OCI-LY1 (cell line): ENCODE measurements at regions not wholly inside any gene's neighbourhood (a gene's known extent, or its start where the extent isn't known, plus 50 kb on each side); places are given as distances from the start of the nearest gene placed in this dataset.

ENCODE experiments used
- H2AFZ ChIP-seq: fragments of 200-600 bp; sonication (generic), shearing (Covaris generic); 2 replicates; pipeline ENCODE4 v1.6.0; 2014; ENCODE audit warnings: antibody characterized with exemption, mild to moderate bottlenecking, low read length
- H3F3A ChIP-seq: fragments of 200-600 bp; sonication (generic), shearing (Covaris generic); 2 replicates; pipeline ENCODE4 v1.6.0; 2014; ENCODE audit warnings: mild to moderate bottlenecking, antibody characterized with exemption, low read length, moderate library complexity; ENCODE audit not compliant: insufficient read depth
- H3K27ac ChIP-seq: fragments of 200-600 bp; sonication (generic); 2 replicates; pipeline ENCODE4 v1.5.1; 2014; ENCODE audit warnings: low read length, mixed run types, mild to moderate bottlenecking, low read depth; ENCODE audit not compliant: poor library complexity, severe bottlenecking
- H3K27me3 ChIP-seq: fragments of 200-600 bp; sonication (generic); 2 replicates; pipeline ENCODE4 v1.6.0; 2014; ENCODE audit warnings: antibody characterized with exemption, mild to moderate bottlenecking, low read length, moderate library complexity; ENCODE audit not compliant: insufficient read depth
- H3K36me3 ChIP-seq: fragments of 200-600 bp; sonication (generic); 2 replicates; pipeline ENCODE4 v1.6.1; 2014; ENCODE audit warnings: mild to moderate bottlenecking, antibody characterized with exemption, low read length, moderate library complexity, mixed read lengths; ENCODE audit not compliant: insufficient read depth
- H3K4me1 ChIP-seq: fragments of 200-600 bp; sonication (generic); 2 replicates; pipeline ENCODE4 v1.5.1; 2014; ENCODE audit warnings: mild to moderate bottlenecking, low read length, moderate library complexity; ENCODE audit not compliant: insufficient read depth, severe bottlenecking
- H3K4me2 ChIP-seq: fragments of 200-600 bp; sonication (generic), shearing (Covaris generic); 2 replicates; pipeline ENCODE4 v1.6.1; 2014; ENCODE audit warnings: low read length
- H3K4me3 ChIP-seq: fragments of 200-600 bp; sonication (generic); 2 replicates; pipeline ENCODE4 v1.5.1; 2014; ENCODE audit warnings: low read length, low read depth, mild to moderate bottlenecking, mixed read lengths; ENCODE audit not compliant: poor library complexity, severe bottlenecking
- H3K79me2 ChIP-seq: fragments of 200-600 bp; shearing (Covaris generic); 2 replicates; pipeline ENCODE4 v1.6.1; 2016; ENCODE audit warnings: mixed run types, low read length, mixed read lengths; ENCODE audit not compliant: insufficient read depth
- H3K9ac ChIP-seq: fragments of 200-600 bp; sonication (generic), shearing (Covaris generic); 2 replicates; pipeline ENCODE4 v1.6.1; 2014; ENCODE audit warnings: mild to moderate bottlenecking, low read length, mixed read lengths
- H3K9me2 ChIP-seq: fragments of 200-600 bp; sonication (generic), shearing (Covaris generic); 2 replicates; pipeline ENCODE4 v1.6.1; 2014; ENCODE audit warnings: low read depth, mild to moderate bottlenecking, low read length, mixed read lengths
- H3K9me3 ChIP-seq: fragments of 200-600 bp; shearing (Covaris generic); 2 replicates; pipeline ENCODE4 v1.6.1; 2014; ENCODE audit warnings: low read length, mixed read lengths
- H4K20me1 ChIP-seq: fragments of 200-600 bp; sonication (generic), shearing (Covaris generic); 2 replicates; pipeline ENCODE4 v1.6.0; 2016; ENCODE audit warnings: mild to moderate bottlenecking, low read length; ENCODE audit not compliant: insufficient read depth
- CTCF ChIP-seq: fragments of 200-600 bp; sonication (generic), shearing (Covaris generic); IDR thresholded peaks from 2 replicates; pipeline ENCODE4 v1.5.1; 2017; ENCODE audit warnings: mild to moderate bottlenecking, antibody characterized with exemption, low read length, moderate library complexity, mixed read lengths
- EZH2 ChIP-seq: fragments of 200-600 bp; sonication (generic), shearing (Covaris generic); IDR thresholded peaks from 2 replicates; pipeline ENCODE4 v1.8.0; 2017; ENCODE audit warnings: borderline replicate concordance, mixed run types, mild to moderate bottlenecking, antibody characterized with exemption, low read length, moderate library complexity, mixed read lengths

DNA sequence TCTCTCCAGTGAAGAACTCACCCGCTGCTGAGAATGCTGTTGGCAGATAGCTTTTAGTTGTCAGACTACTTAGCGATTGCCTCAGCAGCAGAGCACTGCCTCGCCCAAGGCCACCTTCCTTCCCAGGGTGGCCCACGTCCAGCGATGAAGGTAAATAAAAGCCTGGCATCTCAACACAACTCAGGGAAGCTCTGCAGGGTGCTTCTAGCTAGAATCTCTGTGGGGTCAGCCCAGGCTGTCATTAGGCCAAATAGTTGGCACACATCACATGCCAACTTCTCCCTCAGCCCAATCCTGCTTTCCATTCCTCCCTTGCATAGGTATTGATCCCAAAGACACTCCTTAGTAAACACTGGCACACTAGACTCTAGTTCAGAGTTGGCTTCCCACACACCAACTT lies 368.1 kb upstream of the TMTC1 start:
- Histone ChIP-seq H3K4me3 (no peak overlapping the region), H3K27me3 (no peaks in the 10 kb centered on the region), H3K79me2 (no peaks in the 10 kb centered on the region), H4K20me1 (no peaks in the 10 kb centered on the region), H3K9me3 (no peaks in the 10 kb centered on the region), H3K9me2 (no peaks in the 10 kb centered on the region), H3K27ac (no peak overlapping the region), H2AFZ (no peak overlapping the region), H3F3A (no peaks in the 10 kb centered on the region), H3K4me2 (no peak overlapping the region), H3K36me3 (no peaks in the 10 kb centered on the region), H3K9ac (no peak overlapping the region), H3K4me1 (no peaks in the 10 kb centered on the region)
- TF ChIP-seq EZH2 (no peak), CTCF (no peak)

DNA sequence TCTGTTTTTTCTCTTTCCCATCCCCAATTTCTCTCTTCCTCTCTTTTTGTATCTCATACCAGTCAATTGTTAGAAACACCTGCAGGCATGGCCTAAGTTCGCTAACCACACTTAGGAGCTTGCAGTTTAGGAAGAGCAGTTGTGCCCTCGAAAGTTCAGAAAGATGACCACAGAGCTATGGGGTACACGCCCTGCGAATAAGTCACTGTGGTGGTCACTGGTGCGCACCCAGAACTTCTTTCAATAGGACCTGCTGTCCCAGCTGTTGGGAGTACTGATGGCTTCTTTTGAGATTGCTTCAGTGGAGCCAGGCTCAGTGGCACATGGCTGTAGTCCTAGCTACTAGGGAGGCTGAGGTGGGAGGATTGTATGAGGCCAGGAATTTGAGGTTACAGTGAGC lies 362.8 kb upstream of the TMTC1 start:
- no peaks in the 10 kb centered on the region for H3K36me3 ChIP-seq
- H3K4me2 ChIP-seq: no peak overlapping the region
- H3K9me2 ChIP-seq: no peaks in the 10 kb centered on the region
- no peaks in the 10 kb centered on the region for H3K27me3 ChIP-seq
- no peaks in the 10 kb centered on the region for H3K79me2 ChIP-seq
- no peak overlapping the region for H3K27ac ChIP-seq
- H3K4me1 ChIP-seq: no peaks in the 10 kb centered on the region
- no peaks in the 10 kb centered on the region for H4K20me1 ChIP-seq
- no peaks in the 10 kb centered on the region for H3F3A ChIP-seq
- no peak overlapping the region for H2AFZ ChIP-seq
- no peaks in the 10 kb centered on the region for H3K9me3 ChIP-seq
- no peak for TF ChIP-seq CTCF
- no peak for TF ChIP-seq EZH2
- H3K4me3 ChIP-seq: no peak overlapping the region
- H3K9ac ChIP-seq: no peak overlapping the region

DNA sequence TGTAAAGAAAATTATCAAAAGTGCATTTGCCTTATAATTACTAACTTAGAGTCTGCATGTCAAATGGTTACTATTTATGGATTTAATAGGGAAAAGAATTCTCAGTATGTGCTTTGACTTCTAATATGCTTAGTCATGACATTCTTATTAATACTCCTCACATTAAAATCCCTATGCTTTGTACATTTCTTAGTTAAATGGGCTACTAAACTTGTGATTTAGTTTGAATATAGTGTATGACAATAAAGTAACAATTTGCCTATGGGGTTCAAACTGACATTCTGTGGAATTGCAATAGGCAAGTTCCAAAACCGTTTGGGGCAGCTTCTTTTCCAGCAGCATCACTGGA lies 361.9 kb upstream of the TMTC1 start:
- no peaks in the 10 kb centered on the region for H3K36me3 ChIP-seq
- TF ChIP-seq EZH2 (no peak), CTCF (no peak)
- H3K27ac ChIP-seq: no peak overlapping the region
- no peak overlapping the region for H3K9ac ChIP-seq
- no peaks in the 10 kb centered on the region for H4K20me1 ChIP-seq
- H3K4me1 ChIP-seq: no peaks in the 10 kb centered on the region
- no peaks in the 10 kb centered on the region for H3K79me2 ChIP-seq
- no peaks in the 10 kb centered on the region for H3K27me3 ChIP-seq
- no peaks in the 10 kb centered on the region for H3K9me2 ChIP-seq
- no peak overlapping the region for H3K4me2 ChIP-seq
- H3F3A ChIP-seq: no peaks in the 10 kb centered on the region
- H3K9me3 ChIP-seq: no peaks in the 10 kb centered on the region
- H2AFZ ChIP-seq: no peak overlapping the region
- no peak overlapping the region for H3K4me3 ChIP-seq
